ENCODE measurements at regions not wholly inside any gene's neighbourhood (a gene's known extent, or its start where the extent isn't known, plus 50 kb on each side); places are given as distances from the start of the nearest gene placed in this dataset.

DNA sequence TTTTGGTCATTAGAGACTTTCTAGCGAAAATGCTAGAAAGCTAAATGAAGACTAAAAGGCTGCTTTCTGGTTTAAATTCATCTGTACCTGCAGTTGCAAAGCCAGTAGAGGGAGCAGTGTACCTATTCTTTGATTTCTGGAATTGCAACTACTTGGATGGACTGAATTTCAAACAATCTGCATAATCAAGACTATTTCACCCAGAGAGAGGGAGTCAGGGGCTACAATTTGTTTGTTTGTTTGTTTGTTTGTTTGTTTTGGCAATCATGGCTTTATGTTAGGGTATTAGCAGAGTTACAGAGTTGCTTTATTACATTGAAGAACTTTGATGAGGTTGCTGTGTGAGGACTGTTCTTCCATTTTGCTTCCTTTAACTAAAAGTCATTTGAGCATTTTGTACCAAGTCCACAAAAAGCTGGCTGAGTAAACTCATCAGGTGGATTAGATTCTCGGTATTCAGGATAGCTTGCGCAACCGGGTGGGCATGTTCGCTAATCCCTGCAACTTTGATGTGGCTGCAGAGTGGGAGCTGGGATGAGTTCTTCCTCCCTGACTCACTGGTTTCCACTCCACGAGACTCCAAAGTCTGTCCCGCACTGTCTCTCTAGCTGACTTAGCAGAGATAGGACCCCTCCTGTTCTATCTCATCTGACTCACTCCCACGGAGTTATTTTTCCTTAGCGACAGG is 80.0 kb upstream of the TUT7 start:
- Histone ChIP-seq H3K9ac (ENCODE audit: low read length in 3 of 3) (no peak overlapping the region), H3K27me3 (ENCODE audit: control insufficient read depth, insufficient read depth, low read length) (no peaks in the 10 kb centered on the region), H3K4me3 (ENCODE audit: low read length in 3 of 3) (peak overlapping the region in 2 of 3 donors; percentile 0 to 46), H3K27ac (ENCODE audit: low read depth in 2 of 2, low read length in 2 of 2) (no peak overlapping the region), H3K9me3 (ENCODE audit: control insufficient read depth in 2 of 3, insufficient read depth in 1 of 3, low read length in 3 of 3) (peaks cover 0 to 4% (median 0%) of the 10 kb centered on the region in 3 donors), H3K4me1 (ENCODE audit: control insufficient read depth in 2 of 3, insufficient read depth in 2 of 3, low read depth in 1 of 3, low read length in 3 of 3) (peaks cover 0 to 2% (median 0%) of the 10 kb centered on the region in 3 donors), H3K36me3 (ENCODE audit: control insufficient read depth in 2 of 3, insufficient read depth in 3 of 3, low read length in 3 of 3) (no peaks in the 10 kb centered on the region)
- intact Hi-C loops (cut with DNase I), result loop anchor here (10.0 kb wide), 1 partner anchor 891 kb away; no protein-coding TSS in a partner anchor
- FAIRE-seq (peak; percentile 76), DNase-seq (peak in 4 of 5 donors; percentile 15 to 88 (median 60))
- TF ChIP-seq, protein P1, sequence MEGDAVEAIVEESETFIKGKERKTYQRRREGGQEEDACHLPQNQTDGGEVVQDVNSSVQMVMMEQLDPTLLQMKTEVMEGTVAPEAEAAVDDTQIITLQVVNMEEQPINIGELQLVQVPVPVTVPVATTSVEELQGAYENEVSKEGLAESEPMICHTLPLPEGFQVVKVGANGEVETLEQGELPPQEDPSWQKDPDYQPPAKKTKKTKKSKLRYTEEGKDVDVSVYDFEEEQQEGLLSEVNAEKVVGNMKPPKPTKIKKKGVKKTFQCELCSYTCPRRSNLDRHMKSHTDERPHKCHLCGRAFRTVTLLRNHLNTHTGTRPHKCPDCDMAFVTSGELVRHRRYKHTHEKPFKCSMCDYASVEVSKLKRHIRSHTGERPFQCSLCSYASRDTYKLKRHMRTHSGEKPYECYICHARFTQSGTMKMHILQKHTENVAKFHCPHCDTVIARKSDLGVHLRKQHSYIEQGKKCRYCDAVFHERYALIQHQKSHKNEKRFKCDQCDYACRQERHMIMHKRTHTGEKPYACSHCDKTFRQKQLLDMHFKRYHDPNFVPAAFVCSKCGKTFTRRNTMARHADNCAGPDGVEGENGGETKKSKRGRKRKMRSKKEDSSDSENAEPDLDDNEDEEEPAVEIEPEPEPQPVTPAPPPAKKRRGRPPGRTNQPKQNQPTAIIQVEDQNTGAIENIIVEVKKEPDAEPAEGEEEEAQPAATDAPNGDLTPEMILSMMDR (IDR thresholded peaks at IDR 0.05; ENCODE audit: borderline replicate concordance, extremely low read depth, insufficient read depth), result peak; percentile 78

DNA sequence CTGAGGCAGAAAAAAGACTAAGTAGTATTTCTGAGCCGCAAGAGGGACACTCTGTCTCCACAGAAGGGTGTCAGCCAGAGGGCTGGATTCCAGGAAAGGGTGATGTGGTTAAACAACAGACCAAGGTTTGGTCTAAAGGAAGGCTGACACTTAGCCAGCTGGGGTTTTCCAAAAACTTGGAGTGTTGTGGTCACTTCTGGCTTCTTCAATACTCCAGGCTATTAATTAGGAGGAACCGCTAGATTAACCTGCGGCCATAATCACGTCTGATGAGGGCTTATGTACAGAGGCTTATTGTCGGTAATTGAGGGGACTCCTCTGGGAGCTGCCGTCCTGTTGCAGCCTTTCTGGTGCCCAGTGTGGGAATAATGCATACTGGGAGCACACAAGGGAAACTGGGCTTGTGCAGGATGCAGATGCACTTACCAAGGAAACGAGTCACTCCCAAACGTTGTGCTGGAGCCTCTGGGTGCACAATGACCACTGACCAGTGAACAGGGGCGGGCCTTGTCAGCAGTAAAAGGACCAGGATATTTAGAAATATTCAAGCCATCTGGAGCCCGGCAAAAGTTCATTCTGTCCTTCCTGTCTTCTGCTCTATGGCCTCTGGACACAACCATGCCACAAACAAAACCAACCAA is 70.2 kb upstream of the TUT7 start:
- DNase-seq (no peak), FAIRE-seq (no peak)
- Histone ChIP-seq H3K9ac (ENCODE audit: low read length in 3 of 3) (no peak overlapping the region), H3K36me3 (ENCODE audit: control insufficient read depth in 2 of 3, insufficient read depth in 3 of 3, low read length in 3 of 3) (no peaks in the 10 kb centered on the region), H3K27me3 (ENCODE audit: control insufficient read depth, insufficient read depth, low read length) (no peaks in the 10 kb centered on the region), H3K4me3 (ENCODE audit: low read length in 3 of 3) (no peak overlapping the region), H3K4me1 (ENCODE audit: control insufficient read depth in 2 of 3, insufficient read depth in 2 of 3, low read depth in 1 of 3, low read length in 3 of 3) (no peaks in the 10 kb centered on the region), H3K27ac (ENCODE audit: low read depth in 2 of 2, low read length in 2 of 2) (no peak overlapping the region), H3K9me3 (ENCODE audit: control insufficient read depth in 2 of 3, insufficient read depth in 1 of 3, low read length in 3 of 3) (no peaks in the 10 kb centered on the region)
- TF ChIP-seq, protein P1 (IDR thresholded peaks at IDR 0.05; ENCODE audit: borderline replicate concordance, extremely low read depth, insufficient read depth), result no peak
- intact Hi-C loops (cut with DNase I), result no loop called here

DNA sequence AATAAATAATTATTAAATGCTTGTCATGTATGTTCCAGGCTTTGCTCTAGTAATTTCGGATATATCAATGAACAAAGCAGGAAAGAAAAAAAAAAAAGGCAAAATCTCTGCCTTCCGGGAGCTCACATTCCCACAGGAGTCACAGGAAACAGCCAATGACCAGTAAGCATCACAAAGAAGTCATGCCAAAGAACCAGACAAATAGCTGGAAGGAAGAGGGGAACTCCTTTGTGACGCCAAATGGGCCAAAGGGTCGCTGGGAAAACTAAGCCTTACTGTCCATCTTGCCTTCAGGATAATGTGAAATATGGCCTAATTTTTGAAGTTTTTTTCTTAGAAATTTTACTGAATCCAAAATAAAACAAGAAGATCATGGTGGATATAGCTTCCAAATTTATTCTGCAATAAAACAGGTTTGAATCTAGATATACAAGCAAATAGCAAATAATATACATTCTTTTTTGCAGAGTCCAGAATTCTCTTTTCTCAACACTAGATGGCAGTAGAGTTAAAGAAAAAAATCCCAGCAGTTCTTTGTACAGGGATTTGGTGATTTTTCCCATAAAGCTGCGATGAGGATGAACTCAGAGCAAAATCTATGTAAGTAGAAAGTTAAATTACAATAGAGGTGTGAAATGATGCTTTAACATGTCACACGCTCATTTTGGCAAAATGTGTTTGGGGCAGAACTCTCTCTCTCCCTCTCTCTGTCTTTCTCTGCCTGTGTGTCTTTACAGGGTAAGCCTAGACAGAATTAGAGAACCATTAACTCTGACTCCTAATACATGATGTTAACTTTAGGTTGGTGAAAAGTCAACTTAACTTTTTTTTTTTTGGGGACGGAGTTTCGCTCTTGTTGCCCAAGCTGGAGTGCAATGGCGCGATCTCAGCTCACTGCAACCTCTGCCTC is 60.0 kb upstream of the TUT7 start:
- Histone ChIP-seq H3K9me3 (ENCODE audit: control insufficient read depth in 2 of 3, insufficient read depth in 1 of 3, low read length in 3 of 3) (no peaks in the 10 kb centered on the region), H3K4me3 (ENCODE audit: low read length in 3 of 3) (peak overlapping the region in 1 of 3 donors; percentile 24), H3K27ac (ENCODE audit: low read depth in 2 of 2, low read length in 2 of 2) (no peak overlapping the region), H3K27me3 (ENCODE audit: control insufficient read depth, insufficient read depth, low read length) (no peaks in the 10 kb centered on the region), H3K36me3 (ENCODE audit: control insufficient read depth in 2 of 3, insufficient read depth in 3 of 3, low read length in 3 of 3) (no peaks in the 10 kb centered on the region), H3K9ac (ENCODE audit: low read length in 3 of 3) (no peak overlapping the region), H3K4me1 (ENCODE audit: control insufficient read depth in 2 of 3, insufficient read depth in 2 of 3, low read depth in 1 of 3, low read length in 3 of 3) (peaks cover 0 to 3% (median 0%) of the 10 kb centered on the region in 3 donors)
- DNase-seq, result peak in 2 of 5 donors; percentile 68 to 72
- intact Hi-C loops (cut with DNase I), result no loop called here
- TF ChIP-seq, protein P1 (IDR thresholded peaks at IDR 0.05; ENCODE audit: borderline replicate concordance, extremely low read depth, insufficient read depth), result peak; percentile 50
- FAIRE-seq, result peak; percentile 94
